Mucosa of descending colon (tissue), 3 donors: ENCODE measurements at regions not wholly inside any gene's neighbourhood (a gene's known extent, or its start where the extent isn't known, plus 50 kb on each side); places are given as distances from the start of the nearest gene placed in this dataset.

Experiments
- ATAC-seq: fragments of 200-7000 bp; cut with Tn5 transposase; one replicate; pipeline ENCODE4 v1.9.1; 2020; ENCODE audit warnings: mild to moderate bottlenecking, moderate library complexity
- DNase-seq, 3 donors: peaks; one replicate each; pipeline ENCODE4 v3.0.0-alpha.2; 2020
- H3K36me3 ChIP-seq: fragments of 200-600 bp; one replicate; pipeline ENCODE4 v1.8.0; 2021; ENCODE audit warnings: low read depth, mild to moderate bottlenecking
- H3K4me1 ChIP-seq: fragments of 200-600 bp; one replicate; pipeline ENCODE4 v1.8.0; 2021; ENCODE audit warnings: low read depth, mild to moderate bottlenecking
- H3K4me3 ChIP-seq: fragments of 200-600 bp; one replicate; pipeline ENCODE4 v1.8.0; 2021; ENCODE audit warnings: mild to moderate bottlenecking
- H3K9me3 ChIP-seq: fragments of 200-600 bp; one replicate; pipeline ENCODE4 v1.8.0; 2021; ENCODE audit warnings: mild to moderate bottlenecking
- CTCF ChIP-seq: fragments of 200-600 bp; IDR thresholded peaks from one replicate; pipeline ENCODE4 v1.8.0; 2022; ENCODE audit warnings: antibody characterized with exemption, mild to moderate bottlenecking
- intact Hi-C, 2 donors: fragments of 100-400 bp; cut with DNase I in 1 of 2; cut with micrococcal nuclease in 1 of 2; formaldehyde crosslinking; loops; one replicate each; pipeline versions ENCODE4 v1.11.0 to v1.11.1; 2022; cut with DNase I, micrococcal nuclease
- donor health status: DM: no; HTN: no; CAD: no; lungs with moderate emphysema.
- donor health status: DM: no; HTN: no; CAD: no.
- donor health status: DM: no; HTN: yes; CAD: no.

DNA sequence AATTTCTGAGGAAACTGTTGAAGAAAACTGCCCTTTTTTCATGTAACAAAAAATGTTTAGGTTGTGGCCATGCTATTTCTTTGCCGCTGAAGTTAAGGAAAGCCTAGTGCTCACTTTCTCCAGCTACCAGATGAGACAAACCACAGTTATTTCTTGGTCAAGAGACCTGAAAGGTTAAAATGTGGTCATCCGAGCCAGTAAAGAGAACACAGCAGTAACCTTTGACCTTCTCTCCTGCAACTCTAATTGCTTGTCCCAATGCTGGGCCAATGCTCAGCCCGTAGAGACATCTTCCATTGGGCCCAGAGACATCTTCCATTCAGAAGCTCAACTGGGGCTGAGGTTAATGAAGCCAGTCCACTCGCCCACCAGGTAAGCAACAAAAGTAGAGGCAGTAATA is 109.8 kb upstream of the CPSF6 start:
- no peaks in the 10 kb centered on the region for H3K9me3 ChIP-seq
- no peak overlapping the region for H3K4me3 ChIP-seq
- no peaks in the 10 kb centered on the region for H3K4me1 ChIP-seq
- H3K36me3 ChIP-seq: no peaks in the 10 kb centered on the region
- ATAC-seq: peak; percentile 35
- TF ChIP-seq CTCF: no peak
- intact Hi-C loops: no loop called here
- DNase-seq: no peak

DNA sequence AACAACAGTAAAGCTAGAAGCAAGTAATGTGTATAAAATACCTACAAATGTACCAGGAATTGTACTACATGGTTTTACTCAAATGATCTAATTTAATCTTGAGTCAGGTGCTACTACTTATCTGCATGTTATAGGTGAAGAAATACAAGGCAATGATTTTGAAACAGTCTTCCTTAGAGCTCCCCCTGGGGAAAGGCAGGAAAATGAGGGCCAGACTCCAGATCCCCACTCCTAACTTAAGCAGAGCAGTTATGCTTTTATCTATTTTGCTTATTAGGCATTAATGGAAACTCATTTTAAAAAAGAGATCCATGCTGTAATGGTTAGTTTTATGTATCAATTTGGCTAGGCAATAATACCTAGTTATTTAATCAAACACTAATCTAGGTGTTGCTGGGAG is 109.3 kb upstream of the CPSF6 start:
- Histone ChIP-seq H3K9me3 (no peaks in the 10 kb centered on the region), H3K36me3 (no peaks in the 10 kb centered on the region), H3K4me3 (no peak overlapping the region), H3K4me1 (no peaks in the 10 kb centered on the region)
- no peak for ATAC-seq
- no peak for TF ChIP-seq CTCF
- DNase-seq: no peak
- intact Hi-C loops: no loop called here

GRCh38 chr12:69131077-69131476 is 108.3 kb upstream of the CPSF6 start:
- no peaks in the 10 kb centered on the region for H3K9me3 ChIP-seq
- no peak overlapping the region for H3K4me3 ChIP-seq
- no peaks in the 10 kb centered on the region for H3K36me3 ChIP-seq
- no peak for TF ChIP-seq CTCF
- DNase-seq: no peak
- ATAC-seq: no peak
- H3K4me1 ChIP-seq: no peaks in the 10 kb centered on the region
- intact Hi-C loops: no loop called here

DNA sequence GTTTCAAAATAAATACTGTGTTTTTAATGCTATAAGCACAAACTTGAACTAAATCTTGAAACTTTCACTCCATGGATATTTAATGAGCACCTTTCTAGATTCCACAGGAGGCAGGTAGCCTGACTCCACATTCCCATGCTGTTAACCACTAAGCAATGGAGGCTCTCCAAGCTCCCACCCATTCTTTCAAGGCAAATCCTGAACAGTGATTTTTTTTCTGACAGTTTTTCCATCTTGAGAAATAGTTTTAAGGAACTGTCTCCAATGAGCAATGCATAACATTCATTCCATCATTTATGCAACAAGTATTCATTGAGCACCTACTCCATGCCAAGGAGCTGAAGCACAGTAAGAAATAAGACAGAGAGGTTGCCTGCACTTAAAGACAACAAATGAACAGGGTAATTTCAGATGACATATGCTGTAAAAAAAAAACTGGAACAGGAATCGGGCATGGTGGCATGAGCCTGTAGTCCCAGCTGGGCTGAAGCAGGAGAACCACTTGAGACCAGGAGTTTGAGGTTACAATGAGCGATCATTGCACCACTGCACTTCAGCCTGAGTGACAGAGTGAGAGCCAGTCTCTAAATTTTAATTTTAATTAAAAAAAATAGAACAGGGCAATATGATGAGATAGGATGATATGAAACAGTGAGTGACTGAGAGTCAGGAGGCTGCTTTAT is 102.3 kb upstream of the CPSF6 start:
- Histone ChIP-seq H3K36me3 (no peaks in the 10 kb centered on the region), H3K9me3 (peaks cover 31% of the 10 kb centered on the region), H3K4me3 (no peak overlapping the region), H3K4me1 (no peaks in the 10 kb centered on the region)
- intact Hi-C loops: no loop called here
- ATAC-seq (no peak), DNase-seq (no peak)
- TF ChIP-seq CTCF: no peak

DNA sequence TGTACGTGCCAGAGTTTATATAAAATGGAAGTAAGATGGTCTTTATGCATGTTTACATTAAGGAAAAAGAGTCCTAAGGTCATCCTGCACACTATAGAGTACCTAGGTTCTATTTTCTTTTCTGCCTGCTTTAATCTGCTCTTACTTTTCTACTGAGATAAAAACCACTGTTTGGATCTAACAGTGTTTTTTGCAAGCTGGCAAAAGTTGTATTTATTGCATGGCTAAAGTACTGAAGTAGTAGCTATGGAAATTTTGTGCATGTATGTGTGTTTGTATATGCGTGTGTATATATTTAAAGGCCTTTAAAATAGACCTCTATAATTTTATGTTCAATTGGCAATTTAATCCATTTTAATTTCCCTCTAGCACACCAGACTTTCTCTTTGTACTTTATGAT is 98.3 kb upstream of the CPSF6 start:
- no peaks in the 10 kb centered on the region for H3K36me3 ChIP-seq
- no peak for DNase-seq
- peaks cover 31% of the 10 kb centered on the region for H3K9me3 ChIP-seq
- H3K4me3 ChIP-seq: no peak overlapping the region
- no peaks in the 10 kb centered on the region for H3K4me1 ChIP-seq
- ATAC-seq: no peak
- intact Hi-C loops: no loop called here
- no peak for TF ChIP-seq CTCF

- H3K4me3 ChIP-seq: no peak overlapping the region
- no peaks in the 10 kb centered on the region for H3K9me3 ChIP-seq
- no peaks in the 10 kb centered on the region for H3K36me3 ChIP-seq
- peaks cover 23% of the 10 kb centered on the region for H3K4me1 ChIP-seq
- no peak for ATAC-seq
- no peak for TF ChIP-seq CTCF
- intact Hi-C loops: no loop called here
- no peak for DNase-seq
These were observed 90.1 kb upstream of the CPSF6 start for GRCh38 chr12:69149270-69149669.
